MM.1S (cell line): ENCODE measurements at regions not wholly inside any gene's neighbourhood (a gene's known extent, or its start where the extent isn't known, plus 50 kb on each side); places are given as distances from the start of the nearest gene placed in this dataset.

Source experiments
- DNase-seq: peaks from one replicate; pipeline ENCODE4 v3.0.0-alpha.2; 2015
- H2AFZ ChIP-seq: fragments of 300-600 bp; sonication (generic); 2 replicates; pipeline ENCODE4 v1.6.0; 2016; ENCODE audit warnings: antibody characterized with exemption, low read length
- H3F3A ChIP-seq: fragments of 300-600 bp; sonication (generic); 2 replicates; pipeline ENCODE4 v1.6.1; 2016; ENCODE audit warnings: mild to moderate bottlenecking, antibody characterized with exemption, low read length, moderate library complexity, mixed read lengths; ENCODE audit not compliant: insufficient read depth
- H3K27ac ChIP-seq: fragments of 300-600 bp; sonication (generic); 2 replicates; pipeline ENCODE4 v1.5.1; 2016; ENCODE audit warnings: mild to moderate bottlenecking, low read length
- H3K27me3 ChIP-seq: fragments of 300-600 bp; sonication (generic); replicated peaks from 2 replicates; pipeline ENCODE4 v1.6.0; 2016; ENCODE audit warnings: low read length; ENCODE audit not compliant: insufficient read depth
- H3K36me3 ChIP-seq: fragments of 300-600 bp; sonication (generic); replicated peaks from 2 replicates; pipeline ENCODE4 v1.6.1; 2016; ENCODE audit warnings: mild to moderate bottlenecking, low read length, mixed read lengths; ENCODE audit not compliant: insufficient read depth
- H3K4me1 ChIP-seq: fragments of 300-600 bp; sonication (generic); 2 replicates; pipeline ENCODE4 v1.6.1; 2016; ENCODE audit warnings: low read length, mixed read lengths
- H3K4me2 ChIP-seq: fragments of 300-600 bp; sonication (generic); 2 replicates; pipeline ENCODE4 v1.6.0; 2016; ENCODE audit warnings: low read depth, low read length
- H3K4me3 ChIP-seq: fragments of 300-600 bp; sonication (generic); 2 replicates; pipeline ENCODE4 v1.5.1; 2016; ENCODE audit warnings: low read length, mixed read lengths
- H3K79me2 ChIP-seq: fragments of 300-600 bp; sonication (generic); 2 replicates; pipeline ENCODE4 v1.6.1; 2016; ENCODE audit warnings: mixed run types, low read length, mixed read lengths
- H3K9ac ChIP-seq: fragments of 300-600 bp; sonication (generic); 2 replicates; pipeline ENCODE4 v1.6.1; 2016; ENCODE audit warnings: low read length, mixed read lengths
- H3K9me2 ChIP-seq: fragments of 300-600 bp; sonication (generic); replicated peaks from 2 replicates; pipeline ENCODE4 v1.6.1; 2016; ENCODE audit warnings: mild to moderate bottlenecking, low read length, mixed read lengths; ENCODE audit not compliant: insufficient read depth
- H3K9me3 ChIP-seq: fragments of 300-600 bp; sonication (generic); replicated peaks from 2 replicates; pipeline ENCODE4 v1.6.1; 2016; ENCODE audit warnings: mild to moderate bottlenecking, low read length, mixed read lengths; ENCODE audit not compliant: insufficient read depth
- H4K20me1 ChIP-seq: fragments of 300-600 bp; sonication (generic); 2 replicates; pipeline ENCODE4 v1.6.1; 2016; ENCODE audit warnings: mild to moderate bottlenecking, low read length, moderate library complexity, mixed read lengths; ENCODE audit not compliant: insufficient read depth
- EZH2 ChIP-seq: fragments of 300-600 bp; sonication (generic); optimal IDR thresholded peaks from 2 replicates; pipeline ENCODE3; 2017; ENCODE audit warnings: low read depth, mild to moderate bottlenecking, antibody characterized with exemption, low read length, mixed read lengths
- EZH2phosphoT487 ChIP-seq: fragments of 300-600 bp; sonication (generic); IDR thresholded peaks from 2 replicates; pipeline ENCODE4 v1.6.1; 2018; ENCODE audit warnings: antibody characterized with exemption, low read length
- TF ChIP-seq, protein P1 (sequence below): fragments of 300-600 bp; sonication (generic); IDR thresholded peaks from 2 replicates; pipeline ENCODE4 v1.5.1; 2016; ENCODE audit warnings: antibody characterized with exemption, low read length, mixed read lengths

DNA sequence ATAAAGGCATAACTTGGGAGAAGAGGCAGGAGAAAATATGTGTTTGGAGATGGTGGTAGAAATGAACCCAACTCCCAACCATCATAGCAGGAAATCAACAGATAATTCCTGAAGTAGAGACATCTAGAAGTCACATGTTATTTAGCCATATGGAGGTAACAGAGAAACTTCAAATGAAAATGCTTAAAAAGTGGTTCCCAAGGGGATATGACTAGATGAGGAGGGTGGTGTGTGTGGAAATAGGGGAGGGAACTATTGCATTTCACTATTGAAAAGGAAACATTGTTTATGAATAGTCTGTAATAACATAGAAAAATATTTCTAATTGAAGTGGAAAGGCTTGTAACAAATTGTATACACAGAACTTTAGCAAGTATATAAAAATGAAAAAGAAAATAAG lies 412.0 kb downstream of the SHISA9 start:
- H3K27ac ChIP-seq: no peak overlapping the region
- no peak overlapping the region for H2AFZ ChIP-seq
- no peak overlapping the region for H3K4me2 ChIP-seq
- H3K79me2 ChIP-seq: no peaks in the 10 kb centered on the region
- no peaks in the 10 kb centered on the region for H4K20me1 ChIP-seq
- no peaks in the 10 kb centered on the region for H3F3A ChIP-seq
- H3K9ac ChIP-seq: no peak overlapping the region
- TF ChIP-seq EZH2phosphoT487 (no peak), EZH2 (no peak)
- TF ChIP-seq, protein P1, sequence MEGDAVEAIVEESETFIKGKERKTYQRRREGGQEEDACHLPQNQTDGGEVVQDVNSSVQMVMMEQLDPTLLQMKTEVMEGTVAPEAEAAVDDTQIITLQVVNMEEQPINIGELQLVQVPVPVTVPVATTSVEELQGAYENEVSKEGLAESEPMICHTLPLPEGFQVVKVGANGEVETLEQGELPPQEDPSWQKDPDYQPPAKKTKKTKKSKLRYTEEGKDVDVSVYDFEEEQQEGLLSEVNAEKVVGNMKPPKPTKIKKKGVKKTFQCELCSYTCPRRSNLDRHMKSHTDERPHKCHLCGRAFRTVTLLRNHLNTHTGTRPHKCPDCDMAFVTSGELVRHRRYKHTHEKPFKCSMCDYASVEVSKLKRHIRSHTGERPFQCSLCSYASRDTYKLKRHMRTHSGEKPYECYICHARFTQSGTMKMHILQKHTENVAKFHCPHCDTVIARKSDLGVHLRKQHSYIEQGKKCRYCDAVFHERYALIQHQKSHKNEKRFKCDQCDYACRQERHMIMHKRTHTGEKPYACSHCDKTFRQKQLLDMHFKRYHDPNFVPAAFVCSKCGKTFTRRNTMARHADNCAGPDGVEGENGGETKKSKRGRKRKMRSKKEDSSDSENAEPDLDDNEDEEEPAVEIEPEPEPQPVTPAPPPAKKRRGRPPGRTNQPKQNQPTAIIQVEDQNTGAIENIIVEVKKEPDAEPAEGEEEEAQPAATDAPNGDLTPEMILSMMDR: no peak
- no peaks in the 10 kb centered on the region for H3K9me3 ChIP-seq
- DNase-seq: no peak
- H3K4me3 ChIP-seq: no peak overlapping the region
- no peaks in the 10 kb centered on the region for H3K4me1 ChIP-seq
- no peaks in the 10 kb centered on the region for H3K36me3 ChIP-seq
- no peaks in the 10 kb centered on the region for H3K27me3 ChIP-seq
- no peaks in the 10 kb centered on the region for H3K9me2 ChIP-seq

DNA sequence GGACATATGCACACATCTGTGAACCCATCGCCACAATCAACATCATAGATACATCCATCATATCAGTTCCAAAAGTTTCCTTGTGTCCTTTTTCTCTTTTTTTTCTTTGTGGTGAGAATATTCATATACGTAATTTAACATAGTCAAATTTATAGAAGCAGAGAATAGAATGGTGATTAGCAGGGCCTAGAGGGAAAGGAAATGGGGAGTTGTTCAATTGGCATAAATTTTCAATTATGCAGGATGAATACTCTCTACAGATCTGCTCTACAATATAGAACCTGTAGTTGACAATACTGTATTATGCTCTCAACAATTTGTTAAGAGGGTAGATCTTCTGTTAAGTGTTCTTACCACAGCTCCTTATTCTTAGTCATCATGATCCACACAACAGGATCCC lies 413.2 kb downstream of the SHISA9 start:
- Histone ChIP-seq H3K9me3 (no peaks in the 10 kb centered on the region), H3K9me2 (no peaks in the 10 kb centered on the region), H4K20me1 (no peaks in the 10 kb centered on the region), H2AFZ (no peak overlapping the region), H3K36me3 (no peaks in the 10 kb centered on the region), H3K9ac (no peak overlapping the region), H3K4me3 (no peak overlapping the region), H3K79me2 (no peaks in the 10 kb centered on the region), H3F3A (no peaks in the 10 kb centered on the region), H3K4me1 (no peaks in the 10 kb centered on the region), H3K4me2 (no peak overlapping the region), H3K27me3 (no peaks in the 10 kb centered on the region), H3K27ac (no peak overlapping the region)
- TF ChIP-seq EZH2: no peak
- no peak for TF ChIP-seq EZH2phosphoT487
- TF ChIP-seq, protein P1: no peak
- no peak for DNase-seq

DNA sequence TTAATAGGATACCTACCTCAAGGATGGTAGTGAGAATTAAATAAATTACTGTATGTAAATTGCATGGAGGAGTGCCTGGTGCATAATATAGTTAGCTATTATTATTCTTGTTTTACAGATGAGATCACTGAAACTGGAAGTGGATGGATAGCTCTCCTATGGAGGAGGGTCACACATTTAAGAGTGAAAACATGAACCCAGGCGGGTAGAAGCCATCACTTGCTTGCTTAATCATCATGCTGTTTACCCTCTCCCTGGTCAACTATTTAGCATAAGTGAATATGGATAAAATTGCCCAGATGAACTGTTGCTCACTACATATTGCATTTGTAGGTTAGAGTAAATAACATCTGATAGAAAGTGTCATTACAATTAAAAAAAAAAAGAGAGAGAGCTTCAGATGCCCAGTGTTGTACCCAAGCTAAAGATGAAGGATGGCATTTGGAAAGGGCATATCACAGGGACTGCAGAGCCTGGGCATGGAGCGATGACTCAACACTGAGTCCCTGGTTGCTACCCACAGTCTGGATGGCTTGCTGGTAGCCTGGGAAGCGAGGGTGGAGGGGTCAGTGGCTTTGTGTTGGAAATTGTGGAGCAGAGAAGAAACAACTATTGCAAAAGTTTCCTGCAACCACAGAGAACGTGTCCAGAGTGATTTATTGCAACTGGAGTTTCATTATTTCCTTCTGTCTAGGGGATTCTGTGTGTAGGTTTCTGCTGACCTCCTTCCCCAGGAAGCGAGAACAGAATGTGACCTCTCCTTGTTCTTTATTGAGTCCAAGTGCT lies 414.4 kb downstream of the SHISA9 start:
- H3K4me2 ChIP-seq: no peak overlapping the region
- no peaks in the 10 kb centered on the region for H4K20me1 ChIP-seq
- H3K9me3 ChIP-seq: no peaks in the 10 kb centered on the region
- H3K4me1 ChIP-seq: no peaks in the 10 kb centered on the region
- no peaks in the 10 kb centered on the region for H3F3A ChIP-seq
- H3K36me3 ChIP-seq: no peaks in the 10 kb centered on the region
- no peak for TF ChIP-seq EZH2phosphoT487
- TF ChIP-seq, protein P1: no peak
- no peak for TF ChIP-seq EZH2
- no peak for DNase-seq
- no peak overlapping the region for H3K9ac ChIP-seq
- no peak overlapping the region for H3K4me3 ChIP-seq
- H2AFZ ChIP-seq: no peak overlapping the region
- no peak overlapping the region for H3K27ac ChIP-seq
- no peaks in the 10 kb centered on the region for H3K27me3 ChIP-seq
- no peaks in the 10 kb centered on the region for H3K9me2 ChIP-seq
- no peaks in the 10 kb centered on the region for H3K79me2 ChIP-seq
